ENCODE measurements at regions not wholly inside any gene's neighbourhood (a gene's known extent, or its start where the extent isn't known, plus 50 kb on each side); places are given as distances from the start of the nearest gene placed in this dataset.

GRCh38 chr18:39681061-39681460 is 2115.5 kb upstream of the CELF4 start:
- no peak for DNase-seq (ENCODE audit: low read depth in 1 of 2, low spot score in 2 of 2)
- Histone ChIP-seq H3K4me1 (replicated peaks) (no peaks in the 10 kb centered on the region), H3K36me3 (no peaks in the 10 kb centered on the region), H3K27ac (no peak overlapping the region), H3K9me3 (replicated peaks) (no peaks in the 10 kb centered on the region; the same call in 1 of the 2 replicates), H3K4me3 (no peak overlapping the region), H3K27me3 (replicated peaks) (no peaks in the 10 kb centered on the region)

GRCh38 chr18:39675906-39676305 is 2110.3 kb upstream of the CELF4 start:
- Histone ChIP-seq H3K27ac (no peak overlapping the region), H3K4me3 (no peak overlapping the region)
- no peak for DNase-seq (ENCODE audit: low read depth in 1 of 2, low spot score in 2 of 2)

GRCh38 chr18:39675368-39675767 is 2109.8 kb upstream of the CELF4 start:
- Histone ChIP-seq H3K27ac (no peak overlapping the region), H3K4me1 (replicated peaks) (no peaks in the 10 kb centered on the region), H3K27me3 (replicated peaks) (no peaks in the 10 kb centered on the region), H3K4me3 (no peak overlapping the region), H3K9me3 (replicated peaks) (no peaks in the 10 kb centered on the region), H3K36me3 (no peaks in the 10 kb centered on the region)
- DNase-seq (ENCODE audit: low read depth in 1 of 2, low spot score in 2 of 2) = no peak

More at GRCh38 chr18:39675906-39676305, 2110.3 kb upstream of the CELF4 start:
- H3K9me3 ChIP-seq (replicated peaks) = no peaks in the 10 kb centered on the region; the same call in 1 of the 2 replicates
- no peaks in the 10 kb centered on the region for H3K36me3 ChIP-seq
- no peaks in the 10 kb centered on the region for H3K27me3 ChIP-seq (replicated peaks)
- no peaks in the 10 kb centered on the region for H3K4me1 ChIP-seq (replicated peaks)

GRCh38 chr18:39672171-39672570 is 2106.6 kb upstream of the CELF4 start:
- no peak overlapping the region for H3K27ac ChIP-seq
- no peak for DNase-seq (ENCODE audit: low read depth in 1 of 2, low spot score in 2 of 2)
- no peaks in the 10 kb centered on the region for H3K36me3 ChIP-seq
- no peaks in the 10 kb centered on the region for H3K27me3 ChIP-seq (replicated peaks)
- H3K4me3 ChIP-seq = no peak overlapping the region
- no peaks in the 10 kb centered on the region for H3K9me3 ChIP-seq (replicated peaks)
- no peaks in the 10 kb centered on the region for H3K4me1 ChIP-seq (replicated peaks)

- no peak for DNase-seq (ENCODE audit: low read depth in 1 of 2, low spot score in 2 of 2)
- H3K27me3 ChIP-seq (replicated peaks) = no peaks in the 10 kb centered on the region
- 0 out of 2 replicates have a peak, but pooled peaks cover 2% of the 10 kb centered on the region for H3K9me3 ChIP-seq (replicated peaks)
- no peak overlapping the region for H3K4me3 ChIP-seq
- H3K27ac ChIP-seq = no peak overlapping the region
- no peaks in the 10 kb centered on the region for H3K36me3 ChIP-seq
- no peaks in the 10 kb centered on the region for H3K4me1 ChIP-seq (replicated peaks)
These were observed 2102.3 kb upstream of the CELF4 start for GRCh38 chr18:39667905-39668304.

- Histone ChIP-seq H3K4me1 (replicated peaks) (no peaks in the 10 kb centered on the region), H3K4me3 (no peak overlapping the region), H3K27ac (no peak overlapping the region), H3K9me3 (replicated peaks) (peaks cover 2% of the 10 kb centered on the region; the same call in 1 of the 2 replicates), H3K27me3 (replicated peaks) (no peaks in the 10 kb centered on the region), H3K36me3 (no peaks in the 10 kb centered on the region)
- no peak for DNase-seq (ENCODE audit: low read depth in 1 of 2, low spot score in 2 of 2)
These were observed 2100.9 kb upstream of the CELF4 start for GRCh38 chr18:39666541-39666940.

- peaks cover 2% of the 10 kb centered on the region; the same call in 1 of the 2 replicates for H3K9me3 ChIP-seq (replicated peaks)
- H3K36me3 ChIP-seq = no peaks in the 10 kb centered on the region
- no peak overlapping the region for H3K4me3 ChIP-seq
- H3K27ac ChIP-seq = no peak overlapping the region
- DNase-seq (ENCODE audit: low read depth in 1 of 2, low spot score in 2 of 2) = no peak
- H3K4me1 ChIP-seq (replicated peaks) = no peaks in the 10 kb centered on the region
- no peaks in the 10 kb centered on the region for H3K27me3 ChIP-seq (replicated peaks)
These were observed 2096.3 kb upstream of the CELF4 start for GRCh38 chr18:39661856-39662366.

- H3K4me1 ChIP-seq (replicated peaks) = no peaks in the 10 kb centered on the region
- H3K36me3 ChIP-seq = no peaks in the 10 kb centered on the region
- DNase-seq (ENCODE audit: low read depth in 1 of 2, low spot score in 2 of 2) = no peak
- no peak overlapping the region for H3K27ac ChIP-seq
- peaks cover under 1% of the 10 kb centered on the region; the same call in 1 of the 2 replicates for H3K9me3 ChIP-seq (replicated peaks)
- H3K27me3 ChIP-seq (replicated peaks) = no peaks in the 10 kb centered on the region
- H3K4me3 ChIP-seq = no peak overlapping the region
These were observed 2094.5 kb upstream of the CELF4 start for GRCh38 chr18:39660141-39660540.

- no peak overlapping the region for H3K4me3 ChIP-seq
- H3K27ac ChIP-seq = no peak overlapping the region
- no peaks in the 10 kb centered on the region; the same call in 1 of the 2 replicates for H3K9me3 ChIP-seq (replicated peaks)
- H3K36me3 ChIP-seq = no peaks in the 10 kb centered on the region
- H3K27me3 ChIP-seq (replicated peaks) = no peaks in the 10 kb centered on the region
- no peak for DNase-seq (ENCODE audit: low read depth in 1 of 2, low spot score in 2 of 2)
- H3K4me1 ChIP-seq (replicated peaks) = no peaks in the 10 kb centered on the region
These were observed 2089.7 kb upstream of the CELF4 start for GRCh38 chr18:39655341-39655740.

- Histone ChIP-seq H3K4me1 (replicated peaks) (no peaks in the 10 kb centered on the region), H3K9me3 (replicated peaks) (no peaks in the 10 kb centered on the region; the same call in 1 of the 2 replicates), H3K27ac (no peak overlapping the region), H3K4me3 (no peak overlapping the region), H3K36me3 (no peaks in the 10 kb centered on the region), H3K27me3 (replicated peaks) (no peaks in the 10 kb centered on the region)
- DNase-seq (ENCODE audit: low read depth in 1 of 2, low spot score in 2 of 2) = no peak
These were observed 2087.6 kb upstream of the CELF4 start for GRCh38 chr18:39653221-39653620.

GRCh38 chr18:39648616-39649015 is 2083.0 kb upstream of the CELF4 start:
- Histone ChIP-seq H3K36me3 (no peaks in the 10 kb centered on the region), H3K4me1 (replicated peaks) (no peaks in the 10 kb centered on the region), H3K27ac (no peak overlapping the region), H3K4me3 (no peak overlapping the region), H3K27me3 (replicated peaks) (no peaks in the 10 kb centered on the region), H3K9me3 (replicated peaks) (peaks cover 3% of the 10 kb centered on the region; the same call in 1 of the 2 replicates)
- DNase-seq (ENCODE audit: low read depth in 1 of 2, low spot score in 2 of 2) = no peak

GRCh38 chr18:39647627-39648534 is 2082.3 kb upstream of the CELF4 start:
- H3K4me1 ChIP-seq (replicated peaks) = no peaks in the 10 kb centered on the region
- no peak overlapping the region for H3K27ac ChIP-seq
- peaks cover 3% of the 10 kb centered on the region; the same call in 1 of the 2 replicates for H3K9me3 ChIP-seq (replicated peaks)
- no peak overlapping the region for H3K4me3 ChIP-seq
- no peaks in the 10 kb centered on the region for H3K27me3 ChIP-seq (replicated peaks)
- DNase-seq (ENCODE audit: low read depth in 1 of 2, low spot score in 2 of 2) = no peak
- H3K36me3 ChIP-seq = no peaks in the 10 kb centered on the region

GRCh38 chr18:39638224-39638623 is 2072.6 kb upstream of the CELF4 start:
- H3K27ac ChIP-seq = no peak overlapping the region
- no peak overlapping the region for H3K4me3 ChIP-seq
- no peaks in the 10 kb centered on the region for H3K27me3 ChIP-seq (replicated peaks)
- no peaks in the 10 kb centered on the region for H3K36me3 ChIP-seq
- no peak for DNase-seq (ENCODE audit: low read depth in 1 of 2, low spot score in 2 of 2)
- H3K4me1 ChIP-seq (replicated peaks) = no peaks in the 10 kb centered on the region
- H3K9me3 ChIP-seq (replicated peaks) = peaks cover 2% of the 10 kb centered on the region

- no peaks in the 10 kb centered on the region for H3K27me3 ChIP-seq (replicated peaks)
- no peak for DNase-seq (ENCODE audit: low read depth in 1 of 2, low spot score in 2 of 2)
- no peak overlapping the region for H3K4me3 ChIP-seq
- peaks cover 2% of the 10 kb centered on the region for H3K9me3 ChIP-seq (replicated peaks)
- no peak overlapping the region for H3K27ac ChIP-seq
- no peaks in the 10 kb centered on the region for H3K4me1 ChIP-seq (replicated peaks)
- no peaks in the 10 kb centered on the region for H3K36me3 ChIP-seq
These were observed 2071.3 kb upstream of the CELF4 start for GRCh38 chr18:39636931-39637330.
